ENCODE measurements at regions not wholly inside any gene's neighbourhood (a gene's known extent, or its start where the extent isn't known, plus 50 kb on each side); places are given as distances from the start of the nearest gene placed in this dataset.
"Not testable (repeated sequence)": the region's sequence is repeated elsewhere in the genome, so short reads cannot be mapped to it uniquely, and the experiment has no call there.

- FAIRE-seq (no peak), DNase-seq (ENCODE audit: insufficient read length, low spot score) (no peak)
- no peak for TF ChIP-seq PAX5 (IDR thresholded peaks at IDR 0.05; ENCODE audit: insufficient read depth, low read length, severe bottlenecking)
Measured at GRCh38 chr16:79835194-79835593, 234.7 kb upstream of the MAF start.

- TF ChIP-seq TAF1 (IDR thresholded peaks at IDR 0.05; ENCODE audit: low read depth, low read length) (no peak), SPI1 (IDR thresholded peaks at IDR 0.05; ENCODE audit: low read depth, low read length) (no peak), POU2F2 (IDR thresholded peaks at IDR 0.05; ENCODE audit: low read depth, low read length) (no peak), POLR2A (IDR thresholded peaks at IDR 0.05; ENCODE audit: low read depth, low read length) (no peak), POLR2AphosphoS5 (IDR thresholded peaks at IDR 0.05; ENCODE audit: low read depth, low read length) (no peak), PAX5 (IDR thresholded peaks at IDR 0.05; ENCODE audit: insufficient read depth, low read length, severe bottlenecking) (no peak)
- FAIRE-seq: no peak
- no peak for DNase-seq (ENCODE audit: insufficient read length, low spot score)
Measured at GRCh38 chr16:79834720-79835119, 234.2 kb upstream of the MAF start.

- not testable (repeated sequence) for DNase-seq (ENCODE audit: insufficient read length, low spot score); FAIRE-seq
Measured at GRCh38 chr16:79834003-79834402, 233.5 kb upstream of the MAF start.

GRCh38 chr16:79833559-79833958, 233.0 kb upstream of the MAF start:
- TF ChIP-seq POLR2AphosphoS5 (IDR thresholded peaks at IDR 0.05; ENCODE audit: low read depth, low read length): no peak
- no peak for TF ChIP-seq SPI1 (IDR thresholded peaks at IDR 0.05; ENCODE audit: low read depth, low read length)
- no peak for TF ChIP-seq TAF1 (IDR thresholded peaks at IDR 0.05; ENCODE audit: low read depth, low read length)
- no peak for TF ChIP-seq POLR2A (IDR thresholded peaks at IDR 0.05; ENCODE audit: low read depth, low read length)
- no peak for TF ChIP-seq POU2F2 (IDR thresholded peaks at IDR 0.05; ENCODE audit: low read depth, low read length)
- no peak for TF ChIP-seq PAX5 (IDR thresholded peaks at IDR 0.05; ENCODE audit: insufficient read depth, low read length, severe bottlenecking)
- DNase-seq (ENCODE audit: insufficient read length, low spot score): no peak
- no peak for FAIRE-seq

GRCh38 chr16:79826732-79827475, 226.4 kb upstream of the MAF start:
- FAIRE-seq (no peak), DNase-seq (ENCODE audit: insufficient read length, low spot score) (no peak)
- TF ChIP-seq SPI1 (IDR thresholded peaks at IDR 0.05; ENCODE audit: low read depth, low read length) (no peak), TAF1 (IDR thresholded peaks at IDR 0.05; ENCODE audit: low read depth, low read length) (no peak), POLR2A (IDR thresholded peaks at IDR 0.05; ENCODE audit: low read depth, low read length) (no peak), POLR2AphosphoS5 (IDR thresholded peaks at IDR 0.05; ENCODE audit: low read depth, low read length) (no peak), PAX5 (IDR thresholded peaks at IDR 0.05; ENCODE audit: insufficient read depth, low read length, severe bottlenecking) (no peak), POU2F2 (IDR thresholded peaks at IDR 0.05; ENCODE audit: low read depth, low read length) (no peak)

- no peak for FAIRE-seq
- TF ChIP-seq PAX5 (IDR thresholded peaks at IDR 0.05; ENCODE audit: insufficient read depth, low read length, severe bottlenecking): no peak
- DNase-seq (ENCODE audit: insufficient read length, low spot score): no peak
Measured at GRCh38 chr16:79825002-79825401, 224.5 kb upstream of the MAF start.

GRCh38 chr16:79823639-79824038, 223.1 kb upstream of the MAF start:
- TF ChIP-seq POLR2AphosphoS5 (IDR thresholded peaks at IDR 0.05; ENCODE audit: low read depth, low read length) (no peak), POU2F2 (IDR thresholded peaks at IDR 0.05; ENCODE audit: low read depth, low read length) (no peak), PAX5 (IDR thresholded peaks at IDR 0.05; ENCODE audit: insufficient read depth, low read length, severe bottlenecking) (no peak), POLR2A (IDR thresholded peaks at IDR 0.05; ENCODE audit: low read depth, low read length) (no peak), TAF1 (IDR thresholded peaks at IDR 0.05; ENCODE audit: low read depth, low read length) (no peak), SPI1 (IDR thresholded peaks at IDR 0.05; ENCODE audit: low read depth, low read length) (no peak)
- FAIRE-seq (no peak), DNase-seq (ENCODE audit: insufficient read length, low spot score) (no peak)

- DNase-seq (ENCODE audit: insufficient read length, low spot score) (no peak), FAIRE-seq (no peak)
- TF ChIP-seq POLR2A (IDR thresholded peaks at IDR 0.05; ENCODE audit: low read depth, low read length) (no peak), POLR2AphosphoS5 (IDR thresholded peaks at IDR 0.05; ENCODE audit: low read depth, low read length) (no peak), POU2F2 (IDR thresholded peaks at IDR 0.05; ENCODE audit: low read depth, low read length) (no peak), SPI1 (IDR thresholded peaks at IDR 0.05; ENCODE audit: low read depth, low read length) (no peak), PAX5 (IDR thresholded peaks at IDR 0.05; ENCODE audit: insufficient read depth, low read length, severe bottlenecking) (no peak), TAF1 (IDR thresholded peaks at IDR 0.05; ENCODE audit: low read depth, low read length) (no peak)
Measured at GRCh38 chr16:79821911-79822310, 221.4 kb upstream of the MAF start.

GRCh38 chr16:79816081-79816497, 215.6 kb upstream of the MAF start:
- TF ChIP-seq POLR2AphosphoS5 (IDR thresholded peaks at IDR 0.05; ENCODE audit: low read depth, low read length) (no peak), TAF1 (IDR thresholded peaks at IDR 0.05; ENCODE audit: low read depth, low read length) (no peak), SPI1 (IDR thresholded peaks at IDR 0.05; ENCODE audit: low read depth, low read length) (no peak), POU2F2 (IDR thresholded peaks at IDR 0.05; ENCODE audit: low read depth, low read length) (no peak), PAX5 (IDR thresholded peaks at IDR 0.05; ENCODE audit: insufficient read depth, low read length, severe bottlenecking) (no peak), POLR2A (IDR thresholded peaks at IDR 0.05; ENCODE audit: low read depth, low read length) (no peak)
- no peak for DNase-seq (ENCODE audit: insufficient read length, low spot score)
- no peak for FAIRE-seq

GRCh38 chr16:79815049-79815448, 214.5 kb upstream of the MAF start:
- no peak for TF ChIP-seq POU2F2 (IDR thresholded peaks at IDR 0.05; ENCODE audit: low read depth, low read length)
- no peak for TF ChIP-seq POLR2A (IDR thresholded peaks at IDR 0.05; ENCODE audit: low read depth, low read length)
- TF ChIP-seq TAF1 (IDR thresholded peaks at IDR 0.05; ENCODE audit: low read depth, low read length): no peak
- TF ChIP-seq PAX5 (IDR thresholded peaks at IDR 0.05; ENCODE audit: insufficient read depth, low read length, severe bottlenecking): no peak
- no peak for TF ChIP-seq SPI1 (IDR thresholded peaks at IDR 0.05; ENCODE audit: low read depth, low read length)
- FAIRE-seq: no peak
- DNase-seq (ENCODE audit: insufficient read length, low spot score): no peak
